ENCODE measurements at regions not wholly inside any gene's neighbourhood (a gene's known extent, or its start where the extent isn't known, plus 50 kb on each side); places are given as distances from the start of the nearest gene placed in this dataset.

DNA sequence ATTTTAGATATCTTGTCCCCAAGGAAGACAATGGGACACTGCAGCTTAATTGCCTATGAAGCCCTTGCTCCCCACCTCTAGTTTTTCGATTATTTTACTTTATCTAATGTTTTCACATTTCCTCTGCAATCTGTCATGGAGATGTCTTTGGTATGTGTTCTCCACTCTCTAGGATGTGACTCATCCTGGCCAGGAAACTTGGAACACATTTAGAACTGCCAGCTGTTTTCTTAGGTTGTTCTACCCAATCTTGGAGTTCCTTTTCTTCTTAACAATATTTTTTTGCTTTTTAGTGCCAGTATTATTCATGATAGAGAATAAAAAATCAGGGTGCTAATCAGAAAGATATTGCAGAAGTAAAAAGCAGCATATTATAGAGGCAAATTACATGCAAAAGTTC, 101.7 kb upstream of the CLEC14A start:
- TF ChIP-seq, protein P1, sequence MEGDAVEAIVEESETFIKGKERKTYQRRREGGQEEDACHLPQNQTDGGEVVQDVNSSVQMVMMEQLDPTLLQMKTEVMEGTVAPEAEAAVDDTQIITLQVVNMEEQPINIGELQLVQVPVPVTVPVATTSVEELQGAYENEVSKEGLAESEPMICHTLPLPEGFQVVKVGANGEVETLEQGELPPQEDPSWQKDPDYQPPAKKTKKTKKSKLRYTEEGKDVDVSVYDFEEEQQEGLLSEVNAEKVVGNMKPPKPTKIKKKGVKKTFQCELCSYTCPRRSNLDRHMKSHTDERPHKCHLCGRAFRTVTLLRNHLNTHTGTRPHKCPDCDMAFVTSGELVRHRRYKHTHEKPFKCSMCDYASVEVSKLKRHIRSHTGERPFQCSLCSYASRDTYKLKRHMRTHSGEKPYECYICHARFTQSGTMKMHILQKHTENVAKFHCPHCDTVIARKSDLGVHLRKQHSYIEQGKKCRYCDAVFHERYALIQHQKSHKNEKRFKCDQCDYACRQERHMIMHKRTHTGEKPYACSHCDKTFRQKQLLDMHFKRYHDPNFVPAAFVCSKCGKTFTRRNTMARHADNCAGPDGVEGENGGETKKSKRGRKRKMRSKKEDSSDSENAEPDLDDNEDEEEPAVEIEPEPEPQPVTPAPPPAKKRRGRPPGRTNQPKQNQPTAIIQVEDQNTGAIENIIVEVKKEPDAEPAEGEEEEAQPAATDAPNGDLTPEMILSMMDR (conservative IDR thresholded peaks at IDR 0.05 in 1 of 2, IDR thresholded peaks at IDR 0.05 in 1 of 2; ENCODE audit: low read depth in 1 of 2, low read length in 2 of 2), result no peak
- TF ChIP-seq EZH2 (IDR thresholded peaks at IDR 0.05; ENCODE audit: low read length, missing control alignments), result no peak

Data from fibroblast of lung (primary cell).